Peyer's patch (tissue), 4 donors: ENCODE measurements at regions not wholly inside any gene's neighbourhood (a gene's known extent, or its start where the extent isn't known, plus 50 kb on each side); places are given as distances from the start of the nearest gene placed in this dataset.

Experiments used
- DNase-seq, 3 donors: peaks; one replicate each; pipeline ENCODE4 v3.0.0-alpha.2; 2017 to 2019
- H3K27ac ChIP-seq, 4 donors: fragments of 200-600 bp; sonication (generic); one replicate each; pipeline ENCODE4 v1.5.1; 2016 to 2019
- H3K27me3 ChIP-seq, 2 donors: fragments of 200-600 bp; sonication (generic); one replicate each; pipeline ENCODE4 v1.5.1; 2019
- H3K36me3 ChIP-seq, 3 donors: fragments of 200-600 bp; sonication (generic); one replicate each; pipeline ENCODE4 v1.5.1; 2016 to 2019
- H3K4me1 ChIP-seq, 4 donors: fragments of 200-600 bp; sonication (generic); one replicate each; pipeline ENCODE4 v1.5.1; 2016 to 2019
- H3K4me3 ChIP-seq, 4 donors: fragments of 200-600 bp; sonication (generic); 1 replicate in 3 of 4; 2 replicates in 1 of 4; pipeline ENCODE4 v1.5.1; 2016 to 2019; ENCODE audit warnings: mild to moderate bottlenecking in 1 of 4
- H3K9me3 ChIP-seq, 4 donors: fragments of 200-600 bp; sonication (generic); one replicate each; pipeline ENCODE4 v1.5.1; 2016 to 2019; ENCODE audit warnings: mild to moderate bottlenecking in 1 of 4
- CTCF ChIP-seq, 6 experiments: fragments of 450-650 bp in 4 of 6; fragments of 200-600 bp in 2 of 6; sonication (generic) in 1 of 6; IDR thresholded peaks; one replicate each; pipeline ENCODE4 v1.5.1; 2017 to 2019; ENCODE audit warnings: antibody characterized with exemption in 6 of 6, mild to moderate bottlenecking in 3 of 6, moderate library complexity in 1 of 6
- POLR2A ChIP-seq, 2 donors: fragments of 450-650 bp; IDR thresholded peaks; one replicate each; pipeline ENCODE4 v1.5.1; 2017; ENCODE audit warnings: antibody characterized with exemption in 2 of 2, mild to moderate bottlenecking in 2 of 2, moderate library complexity in 2 of 2

- H3K4me1 ChIP-seq, result no peaks in the 10 kb centered on the region
- H3K9me3 ChIP-seq, result peaks cover 0 to 5% (median 0%) of the 10 kb centered on the region in 4 donors
- no peaks in the 10 kb centered on the region for H3K27me3 ChIP-seq
- no peaks in the 10 kb centered on the region for H3K36me3 ChIP-seq
- no peak for TF ChIP-seq POLR2A (IDR thresholded peaks at IDR 0.05)
- TF ChIP-seq CTCF (IDR thresholded peaks at IDR 0.05), result no peak
- H3K4me3 ChIP-seq, result no peak overlapping the region
- DNase-seq, result no peak
- H3K27ac ChIP-seq, result no peak overlapping the region
Observed at GRCh38 chr4:34950926-34951325, 1293.4 kb downstream of the ARAP2 start.

- no peak for DNase-seq
- no peaks in the 10 kb centered on the region for H3K36me3 ChIP-seq
- no peak overlapping the region for H3K27ac ChIP-seq
- no peaks in the 10 kb centered on the region for H3K27me3 ChIP-seq
- H3K4me3 ChIP-seq, result no peak overlapping the region
- TF ChIP-seq CTCF (IDR thresholded peaks at IDR 0.05) (no peak), POLR2A (IDR thresholded peaks at IDR 0.05) (no peak)
- peaks cover 0 to 5% (median 0%) of the 10 kb centered on the region in 4 donors for H3K9me3 ChIP-seq
- H3K4me1 ChIP-seq, result no peaks in the 10 kb centered on the region
Observed at GRCh38 chr4:34953145-34953799, 1291.0 kb downstream of the ARAP2 start.

- Histone ChIP-seq H3K4me3 (no peak overlapping the region), H3K4me1 (no peaks in the 10 kb centered on the region), H3K27ac (no peak overlapping the region), H3K36me3 (no peaks in the 10 kb centered on the region), H3K9me3 (no peaks in the 10 kb centered on the region), H3K27me3 (no peaks in the 10 kb centered on the region)
- no peak for DNase-seq
- TF ChIP-seq POLR2A (IDR thresholded peaks at IDR 0.05) (no peak), CTCF (IDR thresholded peaks at IDR 0.05) (no peak)
Observed at GRCh38 chr4:34964613-34965012, 1279.7 kb downstream of the ARAP2 start.

GRCh38 chr4:34972189-34972588 is 1272.1 kb downstream of the ARAP2 start:
- Histone ChIP-seq H3K27ac (no peak overlapping the region), H3K4me3 (no peak overlapping the region), H3K9me3 (no peaks in the 10 kb centered on the region), H3K4me1 (no peaks in the 10 kb centered on the region), H3K27me3 (no peaks in the 10 kb centered on the region), H3K36me3 (no peaks in the 10 kb centered on the region)
- DNase-seq, result no peak
- TF ChIP-seq CTCF (IDR thresholded peaks at IDR 0.05), result no peak
- no peak for TF ChIP-seq POLR2A (IDR thresholded peaks at IDR 0.05)

- Histone ChIP-seq H3K9me3 (no peaks in the 10 kb centered on the region), H3K4me1 (no peaks in the 10 kb centered on the region), H3K36me3 (no peaks in the 10 kb centered on the region), H3K27me3 (no peaks in the 10 kb centered on the region), H3K4me3 (no peak overlapping the region), H3K27ac (no peak overlapping the region)
- TF ChIP-seq CTCF (IDR thresholded peaks at IDR 0.05) (no peak), POLR2A (IDR thresholded peaks at IDR 0.05) (no peak)
- DNase-seq, result no peak
Observed at GRCh38 chr4:34973650-34974312, 1270.5 kb downstream of the ARAP2 start.
